Esophagus muscularis mucosa (tissue), 4 donors: ENCODE measurements at regions not wholly inside any gene's neighbourhood (a gene's known extent, or its start where the extent isn't known, plus 50 kb on each side); places are given as distances from the start of the nearest gene placed in this dataset.

ENCODE experiments used
- EP300 ChIP-seq: sonication (generic); formaldehyde crosslinking; IDR thresholded peaks from one replicate; pipeline ENCODE4 v1.6.1; 2017; ENCODE audit warnings: antibody characterized with exemption
- POLR2A ChIP-seq: fragments of 450-650 bp; IDR thresholded peaks from one replicate; pipeline ENCODE4 v1.6.1; 2017; ENCODE audit warnings: antibody characterized with exemption, moderate library complexity, mild to moderate bottlenecking, low read depth
- POLR2AphosphoS5 ChIP-seq, 2 donors: sonication (generic); formaldehyde crosslinking; IDR thresholded peaks; one replicate each; pipeline ENCODE4 v1.6.1; 2017; ENCODE audit warnings: antibody characterized with exemption in 2 of 2
- TF ChIP-seq, protein P1 (sequence below), 3 experiments: fragments of 200-600 bp in 2 of 3; fragments of 450-650 bp in 1 of 3; sonication (generic) in 2 of 3; IDR thresholded peaks; one replicate each; pipeline ENCODE4 v1.5.1; 2017 to 2019; ENCODE audit warnings: antibody characterized with exemption in 3 of 3, mild to moderate bottlenecking in 2 of 3, moderate library complexity in 1 of 3

DNA sequence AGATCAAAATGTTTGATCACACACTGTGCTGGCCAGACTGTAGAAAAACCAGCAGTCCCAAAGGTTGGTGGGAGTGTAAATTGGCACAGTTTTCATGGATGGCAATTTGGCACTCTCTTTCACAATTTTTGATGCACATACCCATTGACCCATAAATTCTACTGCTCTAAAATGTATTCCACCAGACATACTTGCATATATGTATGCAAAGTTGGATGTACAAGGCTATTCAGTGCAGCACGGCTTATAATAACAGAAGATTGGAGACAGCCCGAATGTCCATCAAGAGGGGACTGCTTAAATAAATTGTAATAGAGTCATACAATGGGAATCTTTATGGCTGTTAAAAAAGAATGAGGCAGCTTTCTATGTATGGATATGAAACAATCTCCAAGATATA is 101.7 kb upstream of the TOP1 start:
- TF ChIP-seq, protein P1, sequence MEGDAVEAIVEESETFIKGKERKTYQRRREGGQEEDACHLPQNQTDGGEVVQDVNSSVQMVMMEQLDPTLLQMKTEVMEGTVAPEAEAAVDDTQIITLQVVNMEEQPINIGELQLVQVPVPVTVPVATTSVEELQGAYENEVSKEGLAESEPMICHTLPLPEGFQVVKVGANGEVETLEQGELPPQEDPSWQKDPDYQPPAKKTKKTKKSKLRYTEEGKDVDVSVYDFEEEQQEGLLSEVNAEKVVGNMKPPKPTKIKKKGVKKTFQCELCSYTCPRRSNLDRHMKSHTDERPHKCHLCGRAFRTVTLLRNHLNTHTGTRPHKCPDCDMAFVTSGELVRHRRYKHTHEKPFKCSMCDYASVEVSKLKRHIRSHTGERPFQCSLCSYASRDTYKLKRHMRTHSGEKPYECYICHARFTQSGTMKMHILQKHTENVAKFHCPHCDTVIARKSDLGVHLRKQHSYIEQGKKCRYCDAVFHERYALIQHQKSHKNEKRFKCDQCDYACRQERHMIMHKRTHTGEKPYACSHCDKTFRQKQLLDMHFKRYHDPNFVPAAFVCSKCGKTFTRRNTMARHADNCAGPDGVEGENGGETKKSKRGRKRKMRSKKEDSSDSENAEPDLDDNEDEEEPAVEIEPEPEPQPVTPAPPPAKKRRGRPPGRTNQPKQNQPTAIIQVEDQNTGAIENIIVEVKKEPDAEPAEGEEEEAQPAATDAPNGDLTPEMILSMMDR (IDR thresholded peaks at IDR 0.05) = no peak
- TF ChIP-seq POLR2AphosphoS5 (IDR thresholded peaks at IDR 0.05) (no peak), POLR2A (no peak), EP300 (no peak)
